Breast epithelium (tissue), 3 donors: ENCODE measurements at regions not wholly inside any gene's neighbourhood (a gene's known extent, or its start where the extent isn't known, plus 50 kb on each side); places are given as distances from the start of the nearest gene placed in this dataset.

Experiments used
- POLR2A ChIP-seq: fragments of 450-650 bp; IDR thresholded peaks from one replicate; pipeline ENCODE4 v1.6.1; 2016; ENCODE audit warnings: antibody characterized with exemption, mild to moderate bottlenecking, moderate library complexity
- TF ChIP-seq, protein P1 (sequence below), 3 donors: fragments of 450-650 bp; IDR thresholded peaks; one replicate each; pipeline ENCODE4 v1.5.1; 2016 to 2017; ENCODE audit warnings: antibody characterized with exemption in 3 of 3, mild to moderate bottlenecking in 3 of 3, moderate library complexity in 3 of 3

DNA sequence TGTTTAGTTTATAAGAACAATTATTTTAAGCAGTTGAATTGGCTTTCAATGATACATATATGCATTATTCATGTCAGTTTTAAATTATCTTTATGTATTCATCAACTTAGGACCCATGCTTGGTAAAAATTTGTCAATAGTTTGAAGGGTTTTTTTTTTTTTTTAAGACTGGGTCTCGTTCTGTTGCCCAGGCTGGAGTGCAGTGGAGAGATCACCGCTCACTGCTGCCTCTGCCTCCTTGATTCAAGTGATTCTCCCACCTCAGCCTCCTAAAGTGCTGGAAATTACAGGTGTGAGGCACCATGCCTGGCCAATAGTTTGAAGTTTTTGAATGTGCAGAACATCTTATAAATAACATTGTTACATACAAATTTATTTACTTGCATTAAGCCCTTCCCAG, 1671.0 kb upstream of the B3GALT2 start:
- TF ChIP-seq, protein P1, sequence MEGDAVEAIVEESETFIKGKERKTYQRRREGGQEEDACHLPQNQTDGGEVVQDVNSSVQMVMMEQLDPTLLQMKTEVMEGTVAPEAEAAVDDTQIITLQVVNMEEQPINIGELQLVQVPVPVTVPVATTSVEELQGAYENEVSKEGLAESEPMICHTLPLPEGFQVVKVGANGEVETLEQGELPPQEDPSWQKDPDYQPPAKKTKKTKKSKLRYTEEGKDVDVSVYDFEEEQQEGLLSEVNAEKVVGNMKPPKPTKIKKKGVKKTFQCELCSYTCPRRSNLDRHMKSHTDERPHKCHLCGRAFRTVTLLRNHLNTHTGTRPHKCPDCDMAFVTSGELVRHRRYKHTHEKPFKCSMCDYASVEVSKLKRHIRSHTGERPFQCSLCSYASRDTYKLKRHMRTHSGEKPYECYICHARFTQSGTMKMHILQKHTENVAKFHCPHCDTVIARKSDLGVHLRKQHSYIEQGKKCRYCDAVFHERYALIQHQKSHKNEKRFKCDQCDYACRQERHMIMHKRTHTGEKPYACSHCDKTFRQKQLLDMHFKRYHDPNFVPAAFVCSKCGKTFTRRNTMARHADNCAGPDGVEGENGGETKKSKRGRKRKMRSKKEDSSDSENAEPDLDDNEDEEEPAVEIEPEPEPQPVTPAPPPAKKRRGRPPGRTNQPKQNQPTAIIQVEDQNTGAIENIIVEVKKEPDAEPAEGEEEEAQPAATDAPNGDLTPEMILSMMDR (IDR thresholded peaks at IDR 0.05), result no peak
- no peak for TF ChIP-seq POLR2A
